Panc1 (cell line): ENCODE measurements at regions not wholly inside any gene's neighbourhood (a gene's known extent, or its start where the extent isn't known, plus 50 kb on each side); places are given as distances from the start of the nearest gene placed in this dataset.
"Not testable (repeated sequence)": the region's sequence is repeated elsewhere in the genome, so short reads cannot be mapped to it uniquely, and the experiment has no call there.

Source experiments
- ATAC-seq: fragments of 200-7000 bp; cut with Tn5 transposase; 2 replicates; pipeline ENCODE4 v1.9.1; 2020; ENCODE audit warnings: mild to moderate bottlenecking, moderate library complexity
- BruUV-seq: library from RNA; stranded (reverse); fragments of 400-500 nt; replicated peaks from 2 replicates; lab custom pipeline; 2021; lab: Mats Ljungman, UMichigan
- CTCF ChIA-PET: fragments of 300-600 bp; sonication (Branson Sonifier 250); formaldehyde crosslinking; loops from one replicate; lab custom pipeline; 2022; ENCODE audit warnings: antibody characterized with exemption; lab: Charles Lee
- POLR2A ChIA-PET: fragments of 300-600 bp; sonication (Branson Sonifier 250); formaldehyde crosslinking; loops from one replicate; lab custom pipeline; 2022; ENCODE audit warnings: antibody characterized with exemption; lab: Charles Lee
- DNase-seq: peaks from one replicate; pipeline ENCODE4 v3.0.0-alpha.2; 2010; ENCODE audit warnings: low read depth, low spot score
- H3K27ac ChIP-seq: 2 replicates; pipeline ENCODE4 v1.5.1; 2011; ENCODE audit warnings: mild to moderate bottlenecking, low read length, inconsistent platforms
- H3K27me3 ChIP-seq: fragments of 200-500 bp; sonication (Bioruptor generic); 2 replicates; pipeline ENCODE4 v1.6.0; 2014; ENCODE audit warnings: low read length, inconsistent platforms; ENCODE audit not compliant: control insufficient read depth, insufficient read depth
- H3K36me3 ChIP-seq: fragments of 200-500 bp; sonication (Bioruptor generic); 2 replicates; pipeline ENCODE4 v1.5.1; 2014; ENCODE audit warnings: inconsistent platforms, mild to moderate bottlenecking, low read length, moderate library complexity; ENCODE audit not compliant: control insufficient read depth, insufficient read depth
- H3K4me1 ChIP-seq: 2 replicates; pipeline ENCODE4 v1.5.1; 2011; ENCODE audit warnings: inconsistent platforms, mild to moderate bottlenecking, low read length, moderate library complexity; ENCODE audit not compliant: control insufficient read depth, insufficient read depth
- H3K4me3 ChIP-seq, 2 experiments: 2 replicates each; pipeline ENCODE4 v1.5.1; 2011 to 2012; ENCODE audit warnings: low read depth in 2 of 2, low read length in 2 of 2, mild to moderate bottlenecking in 2 of 2, inconsistent platforms in 1 of 2, moderate library complexity in 1 of 2
- H3K9me3 ChIP-seq: fragments of 200-500 bp; sonication (Bioruptor generic); 2 replicates; pipeline ENCODE4 v1.5.1; 2014; ENCODE audit warnings: low read depth, mild to moderate bottlenecking, inconsistent platforms, low read length, moderate library complexity; ENCODE audit not compliant: control insufficient read depth, insufficient read depth
- POLR2AphosphoS5 ChIP-seq: IDR thresholded peaks from 2 replicates; pipeline ENCODE4 v1.6.1; 2012; ENCODE audit warnings: mild to moderate bottlenecking, low read depth, low read length, moderate library complexity
- SIN3A ChIP-seq: IDR thresholded peaks from 2 replicates; pipeline ENCODE4 v1.6.1; 2012; ENCODE audit warnings: low read depth, mild to moderate bottlenecking, low read length, moderate library complexity, borderline replicate concordance; ENCODE audit not compliant: insufficient read depth
- TCF7L2 ChIP-seq: IDR thresholded peaks from 2 replicates; pipeline ENCODE4 v1.6.1; 2011; ENCODE audit warnings: mild to moderate bottlenecking, low read depth, low read length, inconsistent platforms
- in situ Hi-C: cut with HindIII; loops from 2 replicates; pipeline ENCODE4 v1.10.0; 2016; ENCODE audit warnings: low sequenced_read_pairs, low pct_unique_long_range_greater_than_20kb
- intact Hi-C: fragments of 100-400 bp; cut with micrococcal nuclease; formaldehyde crosslinking; loops from one replicate; pipeline ENCODE4 v1.10.0; 2022; ENCODE audit not compliant: unreplicated experiment
- TF ChIP-seq, protein P1 (sequence below): fragments of 450-650 bp; IDR thresholded peaks from 2 replicates; pipeline ENCODE4 v1.5.1; 2017; ENCODE audit warnings: mild to moderate bottlenecking
- TF ChIP-seq, protein P2 (sequence below), 2 experiments: IDR thresholded peaks; 2 replicates each; pipeline ENCODE4 v1.6.1; 2011 to 2012; ENCODE audit warnings: low read depth in 2 of 2, control low read depth in 1 of 2, low read length in 1 of 2, mild to moderate bottlenecking in 1 of 2, moderate library complexity in 1 of 2; ENCODE audit not compliant: insufficient read depth in 1 of 2

DNA sequence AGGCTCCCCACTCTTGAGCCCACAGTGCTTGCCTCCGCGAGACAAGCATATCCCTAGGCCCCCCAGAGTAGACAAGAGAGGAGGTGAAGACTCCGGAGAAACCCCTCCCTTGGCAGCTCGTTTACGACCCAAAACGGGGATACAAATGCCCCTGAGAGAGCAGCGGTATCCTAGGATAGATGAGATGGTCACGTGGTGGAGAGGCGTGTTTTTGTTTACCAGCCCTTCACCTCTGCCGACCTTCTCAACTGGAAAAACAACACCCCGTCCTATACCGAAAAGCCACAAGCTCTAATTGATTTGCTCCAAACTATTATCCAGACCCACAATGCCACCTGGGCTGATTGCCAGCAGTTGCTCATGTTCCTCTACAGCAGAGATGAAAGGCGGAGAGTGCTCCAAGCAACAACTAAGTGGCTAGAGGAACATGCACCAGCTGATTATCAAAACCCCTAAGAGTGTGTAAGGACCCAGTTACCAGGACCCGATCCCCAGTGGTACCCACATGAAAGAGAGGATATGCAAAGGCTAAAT, 99.5 kb upstream of the OSBPL11 start:
- H3K4me3 ChIP-seq = no peak overlapping the region
- in situ Hi-C loops (no loop called here), intact Hi-C loops (no loop called here)
- POLR2A ChIA-PET = no interaction called here
- TF ChIP-seq, protein P1, sequence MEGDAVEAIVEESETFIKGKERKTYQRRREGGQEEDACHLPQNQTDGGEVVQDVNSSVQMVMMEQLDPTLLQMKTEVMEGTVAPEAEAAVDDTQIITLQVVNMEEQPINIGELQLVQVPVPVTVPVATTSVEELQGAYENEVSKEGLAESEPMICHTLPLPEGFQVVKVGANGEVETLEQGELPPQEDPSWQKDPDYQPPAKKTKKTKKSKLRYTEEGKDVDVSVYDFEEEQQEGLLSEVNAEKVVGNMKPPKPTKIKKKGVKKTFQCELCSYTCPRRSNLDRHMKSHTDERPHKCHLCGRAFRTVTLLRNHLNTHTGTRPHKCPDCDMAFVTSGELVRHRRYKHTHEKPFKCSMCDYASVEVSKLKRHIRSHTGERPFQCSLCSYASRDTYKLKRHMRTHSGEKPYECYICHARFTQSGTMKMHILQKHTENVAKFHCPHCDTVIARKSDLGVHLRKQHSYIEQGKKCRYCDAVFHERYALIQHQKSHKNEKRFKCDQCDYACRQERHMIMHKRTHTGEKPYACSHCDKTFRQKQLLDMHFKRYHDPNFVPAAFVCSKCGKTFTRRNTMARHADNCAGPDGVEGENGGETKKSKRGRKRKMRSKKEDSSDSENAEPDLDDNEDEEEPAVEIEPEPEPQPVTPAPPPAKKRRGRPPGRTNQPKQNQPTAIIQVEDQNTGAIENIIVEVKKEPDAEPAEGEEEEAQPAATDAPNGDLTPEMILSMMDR = no peak
- TF ChIP-seq POLR2AphosphoS5 (no peak), SIN3A (no peak), TCF7L2 (no peak)
- TF ChIP-seq, protein P2, sequence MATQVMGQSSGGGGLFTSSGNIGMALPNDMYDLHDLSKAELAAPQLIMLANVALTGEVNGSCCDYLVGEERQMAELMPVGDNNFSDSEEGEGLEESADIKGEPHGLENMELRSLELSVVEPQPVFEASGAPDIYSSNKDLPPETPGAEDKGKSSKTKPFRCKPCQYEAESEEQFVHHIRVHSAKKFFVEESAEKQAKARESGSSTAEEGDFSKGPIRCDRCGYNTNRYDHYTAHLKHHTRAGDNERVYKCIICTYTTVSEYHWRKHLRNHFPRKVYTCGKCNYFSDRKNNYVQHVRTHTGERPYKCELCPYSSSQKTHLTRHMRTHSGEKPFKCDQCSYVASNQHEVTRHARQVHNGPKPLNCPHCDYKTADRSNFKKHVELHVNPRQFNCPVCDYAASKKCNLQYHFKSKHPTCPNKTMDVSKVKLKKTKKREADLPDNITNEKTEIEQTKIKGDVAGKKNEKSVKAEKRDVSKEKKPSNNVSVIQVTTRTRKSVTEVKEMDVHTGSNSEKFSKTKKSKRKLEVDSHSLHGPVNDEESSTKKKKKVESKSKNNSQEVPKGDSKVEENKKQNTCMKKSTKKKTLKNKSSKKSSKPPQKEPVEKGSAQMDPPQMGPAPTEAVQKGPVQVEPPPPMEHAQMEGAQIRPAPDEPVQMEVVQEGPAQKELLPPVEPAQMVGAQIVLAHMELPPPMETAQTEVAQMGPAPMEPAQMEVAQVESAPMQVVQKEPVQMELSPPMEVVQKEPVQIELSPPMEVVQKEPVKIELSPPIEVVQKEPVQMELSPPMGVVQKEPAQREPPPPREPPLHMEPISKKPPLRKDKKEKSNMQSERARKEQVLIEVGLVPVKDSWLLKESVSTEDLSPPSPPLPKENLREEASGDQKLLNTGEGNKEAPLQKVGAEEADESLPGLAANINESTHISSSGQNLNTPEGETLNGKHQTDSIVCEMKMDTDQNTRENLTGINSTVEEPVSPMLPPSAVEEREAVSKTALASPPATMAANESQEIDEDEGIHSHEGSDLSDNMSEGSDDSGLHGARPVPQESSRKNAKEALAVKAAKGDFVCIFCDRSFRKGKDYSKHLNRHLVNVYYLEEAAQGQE (IDR thresholded peaks at IDR 0.05; ENCODE audit: insufficient read depth in 1 of 2, low read depth in 2 of 2, low read length in 1 of 2) = no peak
- H3K9me3 ChIP-seq = no peaks in the 10 kb centered on the region
- CTCF ChIA-PET = no interaction called here
- no TSS peak for BruUV-seq
- H3K27ac ChIP-seq = no peak overlapping the region
- no peaks in the 10 kb centered on the region for H3K36me3 ChIP-seq
- peaks cover 6% of the 10 kb centered on the region; the same call in 1 of the 2 replicates for H3K27me3 ChIP-seq
- ATAC-seq (no peak), DNase-seq (no peak)
- H3K4me1 ChIP-seq = no peaks in the 10 kb centered on the region

DNA sequence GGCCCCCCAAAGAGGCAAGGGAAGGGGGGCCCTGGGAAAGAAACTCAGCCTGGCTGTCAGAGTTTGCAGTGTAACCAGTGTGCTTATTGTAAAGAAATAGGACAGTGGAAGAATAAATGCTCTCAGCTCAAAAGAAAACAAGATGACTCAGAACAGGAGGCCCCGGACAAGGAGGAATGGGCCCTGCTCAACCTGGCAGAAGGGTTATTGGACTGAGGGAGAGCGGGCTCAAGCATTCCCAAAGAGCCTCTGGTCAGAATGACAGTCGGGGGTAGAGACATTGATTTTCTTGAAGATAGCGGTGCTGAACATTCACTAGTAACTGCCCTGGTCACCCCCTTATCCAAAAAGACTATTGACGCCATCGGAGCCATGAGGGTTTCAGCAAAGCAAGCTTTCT, 100.4 kb upstream of the OSBPL11 start:
- Histone ChIP-seq H3K4me3 (no peak overlapping the region), H3K27me3 (peaks cover 6% of the 10 kb centered on the region; the same call in 1 of the 2 replicates), H3K36me3 (no peaks in the 10 kb centered on the region), H3K9me3 (no peaks in the 10 kb centered on the region), H3K27ac (no peak overlapping the region), H3K4me1 (no peaks in the 10 kb centered on the region)
- CTCF ChIA-PET = no interaction called here
- no peak for TF ChIP-seq POLR2AphosphoS5
- TF ChIP-seq, protein P2 (IDR thresholded peaks at IDR 0.05; ENCODE audit: insufficient read depth in 1 of 2, low read depth in 2 of 2, low read length in 1 of 2) = no peak
- no peak for TF ChIP-seq TCF7L2
- no peak for TF ChIP-seq SIN3A
- TF ChIP-seq, protein P1 = no peak
- no TSS peak for BruUV-seq
- DNase-seq (no peak), ATAC-seq (no peak)
- POLR2A ChIA-PET = no interaction called here
- in situ Hi-C loops = no loop called here
- intact Hi-C loops = no loop called here

DNA sequence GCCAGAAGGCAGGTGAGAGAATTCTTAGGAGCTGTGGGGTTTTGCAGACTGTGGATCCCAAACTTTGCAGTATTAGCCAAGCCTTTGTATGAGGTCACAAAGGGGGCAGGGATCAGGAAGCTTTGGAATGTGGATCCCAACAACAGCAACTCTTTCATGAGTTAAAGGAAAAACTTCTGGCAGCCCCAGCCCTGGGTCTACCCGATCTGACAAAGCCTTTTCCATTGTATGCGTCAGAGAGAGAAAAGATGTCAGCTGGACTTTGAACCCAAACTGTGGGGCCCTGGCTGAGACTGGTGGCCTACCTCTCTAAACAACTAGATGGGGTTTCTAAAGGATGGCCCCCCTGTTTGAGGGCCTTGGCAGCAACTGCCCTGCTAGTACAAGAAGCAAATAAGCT, 101.8 kb upstream of the OSBPL11 start:
- H3K9me3 ChIP-seq, POLR2A ChIA-PET, BruUV-seq, CTCF ChIA-PET, intact Hi-C loops, H3K4me3 ChIP-seq, H3K4me1 ChIP-seq, H3K36me3 ChIP-seq, ATAC-seq, in situ Hi-C loops, H3K27ac ChIP-seq, DNase-seq, H3K27me3 ChIP-seq: not testable (repeated sequence)
